ENCODE measurements at regions not wholly inside any gene's neighbourhood (a gene's known extent, or its start where the extent isn't known, plus 50 kb on each side); places are given as distances from the start of the nearest gene placed in this dataset.

DNA sequence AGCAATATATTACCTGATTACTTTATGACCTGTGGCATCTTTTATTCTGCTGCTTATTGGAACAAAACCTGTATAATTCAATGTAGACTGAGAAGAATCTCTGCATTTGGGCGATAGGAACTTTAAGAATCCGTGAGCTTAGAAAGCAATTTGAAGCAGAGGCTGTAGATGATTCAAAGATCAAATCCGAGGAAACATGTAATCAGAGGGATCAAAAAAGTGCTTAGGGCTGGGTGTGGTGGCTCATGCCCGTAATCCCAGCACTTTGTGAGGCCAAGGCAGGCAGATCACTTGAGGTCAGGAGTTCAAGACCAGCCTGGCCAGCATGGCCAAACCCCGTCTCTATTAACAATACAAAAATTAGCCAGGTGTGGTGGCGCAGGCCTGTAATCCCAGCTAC is 198.4 kb downstream of the MTX2 start:
- no peaks in the 10 kb centered on the region for H3K36me3 ChIP-seq (replicated peaks; ENCODE audit: insufficient read depth, low read depth)
- no peak overlapping the region for H3K27ac ChIP-seq
- no peak for TF ChIP-seq CTCF (IDR thresholded peaks at IDR 0.05; ENCODE audit: poor library complexity)
- no peak for TF ChIP-seq EZH2 (IDR thresholded peaks at IDR 0.05; ENCODE audit: borderline replicate concordance)
- TF ChIP-seq EZH2phosphoT487 (IDR thresholded peaks at IDR 0.05; ENCODE audit: low read depth, severe bottlenecking, unreplicated experiment), result no peak
- no peaks in the 10 kb centered on the region for H3K4me1 ChIP-seq (ENCODE audit: insufficient read depth)
- no peak overlapping the region for H2AFZ ChIP-seq
- DNase-seq (ENCODE audit: low spot score), result no peak
- no peak overlapping the region for H3K4me2 ChIP-seq
- no peaks in the 10 kb centered on the region for H3K9me3 ChIP-seq (ENCODE audit: low read depth)
- no peaks in the 10 kb centered on the region for H4K20me1 ChIP-seq (ENCODE audit: insufficient read depth, poor library complexity, severe bottlenecking)
- no peaks in the 10 kb centered on the region for H3K79me2 ChIP-seq
- no peak overlapping the region for H3K4me3 ChIP-seq
- H3K27me3 ChIP-seq, result peaks cover 24% of the 10 kb centered on the region
- WGBS (ENCODE audit: low lambda C conversion rate, missing lambda C conversion rate), result 69% methylated on average over 6 of the region's 6 CpGs
- no peaks in the 10 kb centered on the region for H3K9me2 ChIP-seq (replicated peaks; ENCODE audit: insufficient read depth)

GRCh38 chr2:176468457-176469113 is 199.3 kb downstream of the MTX2 start:
- Histone ChIP-seq H3K4me1 (ENCODE audit: insufficient read depth) (no peaks in the 10 kb centered on the region), H3K4me2 (no peak overlapping the region), H3K27me3 (peaks cover 24% of the 10 kb centered on the region), H3K36me3 (replicated peaks; ENCODE audit: insufficient read depth, low read depth) (no peaks in the 10 kb centered on the region), H3K9me2 (replicated peaks; ENCODE audit: insufficient read depth) (no peaks in the 10 kb centered on the region), H2AFZ (no peak overlapping the region), H3K9me3 (ENCODE audit: low read depth) (no peaks in the 10 kb centered on the region), H3K79me2 (no peaks in the 10 kb centered on the region), H4K20me1 (ENCODE audit: insufficient read depth, poor library complexity, severe bottlenecking) (no peaks in the 10 kb centered on the region), H3K27ac (no peak overlapping the region), H3K4me3 (no peak overlapping the region)
- 91% methylated on average over 4 of the region's 4 CpGs for WGBS (ENCODE audit: low lambda C conversion rate, missing lambda C conversion rate)
- TF ChIP-seq EZH2phosphoT487 (IDR thresholded peaks at IDR 0.05; ENCODE audit: low read depth, severe bottlenecking, unreplicated experiment) (no peak), CTCF (IDR thresholded peaks at IDR 0.05; ENCODE audit: poor library complexity) (no peak), EZH2 (IDR thresholded peaks at IDR 0.05; ENCODE audit: borderline replicate concordance) (no peak)
- DNase-seq (ENCODE audit: low spot score), result no peak

- Histone ChIP-seq H3K4me1 (ENCODE audit: insufficient read depth) (no peaks in the 10 kb centered on the region), H3K4me3 (no peak overlapping the region), H2AFZ (no peak overlapping the region), H3K27me3 (peaks cover 12% of the 10 kb centered on the region), H3K79me2 (no peaks in the 10 kb centered on the region), H3K4me2 (no peak overlapping the region), H3K27ac (no peak overlapping the region), H3K9me2 (replicated peaks; ENCODE audit: insufficient read depth) (no peaks in the 10 kb centered on the region), H3K9me3 (ENCODE audit: low read depth) (no peaks in the 10 kb centered on the region), H4K20me1 (ENCODE audit: insufficient read depth, poor library complexity, severe bottlenecking) (no peaks in the 10 kb centered on the region), H3K36me3 (replicated peaks; ENCODE audit: insufficient read depth, low read depth) (no peaks in the 10 kb centered on the region)
- WGBS (ENCODE audit: low lambda C conversion rate, missing lambda C conversion rate), result 81% methylated on average over 4 of the region's 4 CpGs
- TF ChIP-seq EZH2 (IDR thresholded peaks at IDR 0.05; ENCODE audit: borderline replicate concordance), result no peak
- TF ChIP-seq CTCF (IDR thresholded peaks at IDR 0.05; ENCODE audit: poor library complexity), result no peak
- no peak for TF ChIP-seq EZH2phosphoT487 (IDR thresholded peaks at IDR 0.05; ENCODE audit: low read depth, severe bottlenecking, unreplicated experiment)
- no peak for DNase-seq (ENCODE audit: low spot score)
Measured at GRCh38 chr2:176470713-176471112, 201.5 kb downstream of the MTX2 start.
